Stimulated activated CD4-positive, alpha-beta T cell treated with anti-CD3 and anti-CD28 coated beads, Interleukin-2, amount 100 ng/mL, for 24 hours (primary cell): ENCODE measurements at regions not wholly inside any gene's neighbourhood (a gene's known extent, or its start where the extent isn't known, plus 50 kb on each side); places are given as distances from the start of the nearest gene placed in this dataset.
"Not testable (repeated sequence)": the region's sequence is repeated elsewhere in the genome, so short reads cannot be mapped to it uniquely, and the experiment has no call there.

ENCODE experiments used
- DNase-seq, 2 donors: peaks; one replicate each; pipeline ENCODE4 v3.0.0-alpha.2; 2020

GRCh38 chr9:119736491-119737454 lies 367.5 kb upstream of the BRINP1 start:
- DNase-seq = no peak

- no peak for DNase-seq
Observed at GRCh38 chr9:119727988-119728387, 358.8 kb upstream of the BRINP1 start.

- no peak for DNase-seq
Observed at GRCh38 chr9:119726035-119726434, 356.8 kb upstream of the BRINP1 start.

- no peak for DNase-seq
Observed at GRCh38 chr9:119722384-119722783, 353.1 kb upstream of the BRINP1 start.

- DNase-seq = no peak
Observed at GRCh38 chr9:119712325-119712724, 343.1 kb upstream of the BRINP1 start.

DNA sequence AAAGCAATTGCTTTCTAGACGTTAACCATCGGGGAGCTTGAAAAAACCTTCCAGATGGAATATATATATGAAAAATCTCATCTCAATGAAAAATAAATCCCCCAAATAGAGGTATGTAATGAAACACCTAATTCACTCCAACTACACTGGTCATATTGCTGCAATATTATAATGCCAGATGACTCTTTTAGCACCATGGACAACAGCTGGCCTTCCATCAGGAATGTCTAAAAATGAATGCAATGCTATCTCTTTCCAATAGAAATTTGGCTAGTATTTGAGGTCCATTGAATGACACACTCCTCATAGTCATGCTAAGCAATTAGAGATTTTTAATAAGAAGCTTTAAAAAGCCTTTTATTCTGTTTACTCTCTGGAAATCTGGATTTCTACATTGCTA lies 340.2 kb upstream of the BRINP1 start:
- DNase-seq = no peak

- no peak for DNase-seq
Observed at GRCh38 chr9:119707228-119707845, 338.1 kb upstream of the BRINP1 start.

DNA sequence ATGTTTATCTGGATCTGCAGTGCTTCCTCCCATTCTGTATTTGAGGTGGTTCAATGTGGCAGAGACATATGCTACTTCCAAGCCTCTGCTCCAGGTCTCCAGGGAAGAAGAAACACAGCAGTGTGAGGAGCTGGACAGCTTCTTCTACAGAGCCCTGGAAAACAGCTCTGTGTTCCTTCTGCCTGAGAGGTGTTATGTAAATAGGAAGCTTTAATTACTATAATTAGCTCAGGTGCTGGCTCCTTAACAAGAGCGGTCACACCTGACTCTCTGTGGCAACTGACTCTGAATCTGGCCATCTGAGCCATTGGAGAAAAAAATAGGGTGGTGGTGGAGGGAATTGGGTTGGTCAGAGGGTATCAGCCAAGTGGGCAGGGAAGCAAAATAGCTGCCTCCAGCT lies 332.4 kb upstream of the BRINP1 start:
- DNase-seq = no peak

- DNase-seq = no peak
Observed at GRCh38 chr9:119698535-119698934, 329.3 kb upstream of the BRINP1 start.

- DNase-seq = no peak
Observed at GRCh38 chr9:119697996-119698395, 328.8 kb upstream of the BRINP1 start.

DNA sequence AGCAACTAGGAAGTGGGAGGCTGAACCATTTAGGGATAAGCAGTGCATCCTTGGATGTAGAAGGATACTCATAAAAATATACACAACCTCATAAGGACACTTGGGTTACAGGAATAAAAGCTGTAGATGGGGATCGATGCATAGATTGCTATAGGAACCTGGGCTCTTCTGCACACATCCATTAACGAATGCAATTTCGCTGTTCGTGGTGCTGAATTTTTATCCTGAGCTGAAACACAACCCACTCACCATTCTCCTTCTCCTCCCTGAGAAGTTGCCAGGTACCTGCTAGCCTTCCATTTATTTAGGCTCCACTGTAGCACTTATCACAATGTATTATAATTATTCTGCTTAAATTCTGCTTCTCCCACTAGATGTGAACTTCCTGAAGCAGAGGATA lies 320.6 kb upstream of the BRINP1 start:
- no peak for DNase-seq

DNA sequence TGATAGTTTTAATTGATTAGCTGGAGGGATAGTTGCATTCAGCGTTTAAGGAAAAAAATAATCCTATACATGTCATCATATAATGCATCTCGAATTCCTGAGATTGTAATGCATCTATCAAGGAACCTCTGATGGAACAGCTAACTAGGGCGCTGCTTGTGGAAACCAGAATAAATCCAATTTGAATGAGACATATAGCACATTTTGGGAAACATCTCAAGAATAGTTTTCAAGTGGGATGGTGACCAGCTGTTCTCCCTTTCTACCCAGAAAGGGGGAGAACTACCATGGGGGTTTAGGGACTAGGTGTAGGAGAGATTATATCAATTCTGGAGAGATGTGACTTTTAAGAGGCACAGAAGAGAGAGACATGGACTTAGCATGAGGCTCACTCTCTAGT lies 319.3 kb upstream of the BRINP1 start:
- DNase-seq = no peak

GRCh38 chr9:119677811-119678505 lies 308.7 kb upstream of the BRINP1 start:
- DNase-seq = no peak

- DNase-seq = no peak
Observed at GRCh38 chr9:119675951-119676350, 306.7 kb upstream of the BRINP1 start.

- not testable (repeated sequence) for DNase-seq
Observed at GRCh38 chr9:119672763-119673162, 303.5 kb upstream of the BRINP1 start.

DNA sequence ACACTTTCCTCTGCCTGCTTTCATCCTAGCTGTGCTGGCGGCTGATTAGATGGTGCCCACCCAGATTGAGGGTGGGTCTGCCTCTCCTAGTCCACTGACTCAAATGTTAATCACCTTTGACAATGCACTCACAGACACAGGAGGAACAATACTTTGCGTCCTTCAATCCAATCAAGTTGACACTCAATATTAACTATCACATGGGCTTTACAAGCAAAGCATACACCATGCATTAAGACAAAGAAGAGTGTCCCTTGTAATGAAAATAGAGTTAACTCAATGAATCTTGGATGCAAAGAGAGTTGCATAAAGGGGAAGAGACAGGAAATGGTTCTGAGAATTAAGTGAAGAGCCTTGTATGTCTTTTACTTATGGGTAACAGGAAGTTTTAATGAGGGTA lies 298.7 kb upstream of the BRINP1 start:
- no peak for DNase-seq

GRCh38 chr9:119667163-119667562 lies 297.9 kb upstream of the BRINP1 start:
- DNase-seq = no peak

DNA sequence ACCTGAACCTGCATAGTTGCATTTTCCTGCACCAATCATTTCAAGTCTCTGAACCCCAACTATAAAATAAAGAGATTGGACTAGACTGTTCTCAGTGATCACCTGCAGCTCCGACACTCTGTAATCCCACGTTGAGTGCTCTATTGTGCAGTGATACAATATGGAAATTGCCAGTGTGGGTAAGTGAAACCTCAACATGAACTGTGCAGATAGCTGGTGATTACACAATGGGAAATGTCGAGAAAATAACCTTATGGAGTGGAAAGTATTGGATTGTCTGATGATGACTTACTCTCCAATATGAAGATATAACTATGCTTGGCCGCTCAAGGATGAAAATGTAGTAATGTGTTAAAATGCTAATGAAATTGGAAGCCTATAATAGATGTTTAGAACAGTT lies 293.1 kb upstream of the BRINP1 start:
- no peak for DNase-seq

GRCh38 chr9:119652931-119653330 lies 283.7 kb upstream of the BRINP1 start:
- no peak for DNase-seq

- DNase-seq = no peak
Observed at GRCh38 chr9:119649205-119649604, 280.0 kb upstream of the BRINP1 start.

- no peak for DNase-seq
Observed at GRCh38 chr9:119639287-119639955, 270.2 kb upstream of the BRINP1 start.

GRCh38 chr9:119634006-119634405 lies 264.8 kb upstream of the BRINP1 start:
- no peak for DNase-seq

GRCh38 chr9:119611565-119611964 lies 242.3 kb upstream of the BRINP1 start:
- no peak for DNase-seq
